GM12865 (cell line): ENCODE measurements at regions not wholly inside any gene's neighbourhood (a gene's known extent, or its start where the extent isn't known, plus 50 kb on each side); places are given as distances from the start of the nearest gene placed in this dataset.

Experiments
- DNase-seq: peaks from one replicate; pipeline ENCODE4 v3.0.0; 2010; ENCODE audit warnings: low read depth
- H3K4me3 ChIP-seq: 2 replicates; pipeline ENCODE4 v1.5.1; 2011; ENCODE audit warnings: mild to moderate bottlenecking, low read depth, low read length, control low read depth
- TF ChIP-seq, protein P1 (sequence below): IDR thresholded peaks from 2 replicates; pipeline ENCODE4 v1.5.1; 2011; ENCODE audit warnings: low read length, control low read depth, low read depth, inconsistent platforms; ENCODE audit not compliant: insufficient read depth; ENCODE audit errors: missing control alignments

- no peak overlapping the region for H3K4me3 ChIP-seq
- no peak for DNase-seq
- TF ChIP-seq, protein P1, sequence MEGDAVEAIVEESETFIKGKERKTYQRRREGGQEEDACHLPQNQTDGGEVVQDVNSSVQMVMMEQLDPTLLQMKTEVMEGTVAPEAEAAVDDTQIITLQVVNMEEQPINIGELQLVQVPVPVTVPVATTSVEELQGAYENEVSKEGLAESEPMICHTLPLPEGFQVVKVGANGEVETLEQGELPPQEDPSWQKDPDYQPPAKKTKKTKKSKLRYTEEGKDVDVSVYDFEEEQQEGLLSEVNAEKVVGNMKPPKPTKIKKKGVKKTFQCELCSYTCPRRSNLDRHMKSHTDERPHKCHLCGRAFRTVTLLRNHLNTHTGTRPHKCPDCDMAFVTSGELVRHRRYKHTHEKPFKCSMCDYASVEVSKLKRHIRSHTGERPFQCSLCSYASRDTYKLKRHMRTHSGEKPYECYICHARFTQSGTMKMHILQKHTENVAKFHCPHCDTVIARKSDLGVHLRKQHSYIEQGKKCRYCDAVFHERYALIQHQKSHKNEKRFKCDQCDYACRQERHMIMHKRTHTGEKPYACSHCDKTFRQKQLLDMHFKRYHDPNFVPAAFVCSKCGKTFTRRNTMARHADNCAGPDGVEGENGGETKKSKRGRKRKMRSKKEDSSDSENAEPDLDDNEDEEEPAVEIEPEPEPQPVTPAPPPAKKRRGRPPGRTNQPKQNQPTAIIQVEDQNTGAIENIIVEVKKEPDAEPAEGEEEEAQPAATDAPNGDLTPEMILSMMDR, result no peak
Measured at GRCh38 chr11:127738771-127739286, 738.3 kb upstream of the KIRREL3 start.

- DNase-seq, result no peak
- TF ChIP-seq, protein P1, result no peak
- no peak overlapping the region for H3K4me3 ChIP-seq
Measured at GRCh38 chr11:127737499-127737898, 736.9 kb upstream of the KIRREL3 start.

- H3K4me3 ChIP-seq, result no peak overlapping the region
- TF ChIP-seq, protein P1, result no peak
- DNase-seq, result no peak
Measured at GRCh38 chr11:127733552-127733951, 733.0 kb upstream of the KIRREL3 start.

DNA sequence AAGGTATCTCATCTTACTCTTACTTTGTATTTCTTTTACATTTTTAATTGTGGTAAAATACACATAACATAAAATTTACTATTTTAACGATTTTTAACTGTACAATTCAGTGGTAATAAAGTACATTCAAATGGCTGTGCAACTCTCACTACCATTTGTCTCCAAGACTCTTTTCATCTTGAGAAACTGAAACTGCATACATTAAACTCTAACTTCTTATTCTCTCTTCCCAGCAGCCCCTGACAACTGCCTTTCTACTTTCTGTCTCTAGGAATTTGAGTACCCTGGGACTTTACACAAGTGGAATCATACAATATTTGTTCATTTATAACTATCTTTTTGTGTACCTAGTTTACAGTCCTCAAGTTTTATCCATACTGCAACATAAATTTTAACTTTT, 725.8 kb upstream of the KIRREL3 start:
- TF ChIP-seq, protein P1, result no peak
- no peak for DNase-seq
- no peak overlapping the region for H3K4me3 ChIP-seq

DNA sequence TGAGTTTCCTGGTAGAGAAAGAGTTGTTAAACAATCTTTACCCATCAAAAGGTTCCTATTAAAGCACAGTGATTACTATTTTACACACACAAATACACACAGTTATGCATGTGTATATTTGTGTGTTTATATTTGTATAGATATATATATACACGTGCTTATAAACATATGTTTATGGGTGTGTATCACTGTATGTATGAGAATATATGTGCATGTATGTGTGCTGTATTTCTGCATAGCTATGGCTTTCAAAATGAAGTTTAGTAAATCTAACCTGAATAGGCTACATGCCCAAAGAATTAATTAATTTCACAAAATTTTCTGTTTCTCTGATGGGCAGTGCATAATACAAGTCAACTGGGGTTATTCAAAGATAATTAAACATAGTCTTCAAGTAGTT, 723.1 kb upstream of the KIRREL3 start:
- no peak for DNase-seq
- no peak overlapping the region for H3K4me3 ChIP-seq
- TF ChIP-seq, protein P1, result no peak

- DNase-seq, result peak; percentile 9
- TF ChIP-seq, protein P1, result no peak
- no peak overlapping the region for H3K4me3 ChIP-seq
Measured at GRCh38 chr11:127713226-127713625, 712.7 kb upstream of the KIRREL3 start.

DNA sequence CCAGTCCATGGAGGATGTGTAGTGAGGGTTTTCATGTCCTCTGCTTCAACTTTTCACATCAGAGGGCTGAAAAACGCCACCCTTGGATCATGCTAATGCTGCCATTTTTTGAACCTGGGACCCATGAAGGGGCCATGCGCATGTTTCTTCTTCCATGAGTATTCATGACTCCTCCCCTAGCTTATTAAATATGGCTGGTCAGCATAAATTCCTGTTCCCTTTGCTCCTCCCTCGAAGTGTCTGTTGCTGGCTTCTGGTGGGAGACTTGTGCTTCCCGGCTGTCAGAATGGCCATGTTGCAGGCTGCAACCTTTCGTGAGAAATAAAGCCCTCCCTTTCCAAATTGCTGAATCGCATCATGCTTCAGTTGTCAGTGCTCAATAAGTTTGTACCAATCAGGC, 711.2 kb upstream of the KIRREL3 start:
- TF ChIP-seq, protein P1, result no peak
- no peak overlapping the region for H3K4me3 ChIP-seq
- DNase-seq, result no peak
